GM21786 (cell line): ENCODE measurements at regions not wholly inside any gene's neighbourhood (a gene's known extent, or its start where the extent isn't known, plus 50 kb on each side); places are given as distances from the start of the nearest gene placed in this dataset.

Experiments used
- ATAC-seq: cut with Tn5 transposase; IDR thresholded peaks from one replicate; pipeline ENCODE4 v1.9.1; 2021; ENCODE audit not compliant: unreplicated experiment

- no peak for ATAC-seq
These were observed 101.0 kb upstream of the NT5C1B start for GRCh38 chr2:18690342-18690741.

- no peak for ATAC-seq
These were observed 95.1 kb upstream of the NT5C1B start for GRCh38 chr2:18684206-18685038.

- ATAC-seq = no peak
These were observed 93.3 kb upstream of the NT5C1B start for GRCh38 chr2:18682681-18683080.

- ATAC-seq = no peak
These were observed 87.9 kb upstream of the NT5C1B start for GRCh38 chr2:18677280-18677679.

- no peak for ATAC-seq
These were observed 84.9 kb upstream of the NT5C1B start for GRCh38 chr2:18674309-18674708.

GRCh38 chr2:18671363-18671762 is 82.0 kb upstream of the NT5C1B start:
- no peak for ATAC-seq

GRCh38 chr2:18668221-18668620 is 78.9 kb upstream of the NT5C1B start:
- no peak for ATAC-seq

- ATAC-seq = no peak
These were observed 75.1 kb upstream of the NT5C1B start for GRCh38 chr2:18664421-18664820.

- ATAC-seq = no peak
These were observed 74.5 kb upstream of the NT5C1B start for GRCh38 chr2:18663861-18664260.

- ATAC-seq = no peak
These were observed 73.3 kb upstream of the NT5C1B start for GRCh38 chr2:18662689-18663088.

- no peak for ATAC-seq
These were observed 70.5 kb upstream of the NT5C1B start for GRCh38 chr2:18659915-18660314.

- no peak for ATAC-seq
These were observed 66.7 kb upstream of the NT5C1B start for GRCh38 chr2:18656048-18656447.

GRCh38 chr2:18651842-18652774 is 62.7 kb upstream of the NT5C1B start:
- ATAC-seq = no peak

GRCh38 chr2:18650221-18650620 is 60.9 kb upstream of the NT5C1B start:
- ATAC-seq = no peak

- ATAC-seq = no peak
These were observed 60.2 kb upstream of the NT5C1B start for GRCh38 chr2:18649502-18650135.

- no peak for ATAC-seq
These were observed 58.8 kb upstream of the NT5C1B start for GRCh38 chr2:18648161-18648560.

GRCh38 chr2:18647731-18648130 is 58.4 kb upstream of the NT5C1B start:
- ATAC-seq = no peak

- no peak for ATAC-seq
These were observed 55.9 kb upstream of the NT5C1B start for GRCh38 chr2:18645315-18645714.

GRCh38 chr2:18644115-18644462 is 54.7 kb upstream of the NT5C1B start:
- no peak for ATAC-seq

- ATAC-seq = no peak
These were observed 54.2 kb upstream of the NT5C1B start for GRCh38 chr2:18643326-18644114.

- no peak for ATAC-seq
These were observed 52.5 kb upstream of the NT5C1B start for GRCh38 chr2:18641823-18642222.
